Activated CD8-positive, alpha-beta memory T cell treated with anti-CD3 and anti-CD28 coated beads for 24 hours (primary cell): ENCODE measurements at regions not wholly inside any gene's neighbourhood (a gene's known extent, or its start where the extent isn't known, plus 50 kb on each side); places are given as distances from the start of the nearest gene placed in this dataset.

Source experiments
- DNase-seq: peaks from one replicate; pipeline ENCODE4 v3.0.0-alpha.2; 2020

- DNase-seq = no peak
Observed at GRCh38 chr10:8923096-8923495, 868.6 kb downstream of the GATA3 start.

- DNase-seq = no peak
Observed at GRCh38 chr10:8927705-8928104, 873.2 kb downstream of the GATA3 start.

GRCh38 chr10:8946451-8946850 lies 892.0 kb downstream of the GATA3 start:
- DNase-seq = no peak

- DNase-seq = no peak
Observed at GRCh38 chr10:8950978-8951377, 896.5 kb downstream of the GATA3 start.

- DNase-seq = no peak
Observed at GRCh38 chr10:8951440-8952089, 897.1 kb downstream of the GATA3 start.

- no peak for DNase-seq
Observed at GRCh38 chr10:8956400-8956799, 901.9 kb downstream of the GATA3 start.

- DNase-seq = no peak
Observed at GRCh38 chr10:8962249-8962648, 907.8 kb downstream of the GATA3 start.

GRCh38 chr10:8967061-8967460 lies 912.6 kb downstream of the GATA3 start:
- no peak for DNase-seq

- DNase-seq = no peak
Observed at GRCh38 chr10:8969853-8970252, 915.4 kb downstream of the GATA3 start.

GRCh38 chr10:8975535-8975934 lies 921.0 kb downstream of the GATA3 start:
- no peak for DNase-seq

- no peak for DNase-seq
Observed at GRCh38 chr10:8978100-8978499, 923.6 kb downstream of the GATA3 start.

GRCh38 chr10:8979976-8980375 lies 925.5 kb downstream of the GATA3 start:
- no peak for DNase-seq

- DNase-seq = no peak
Observed at GRCh38 chr10:8981277-8981676, 926.8 kb downstream of the GATA3 start.

GRCh38 chr10:8985651-8986050 lies 931.2 kb downstream of the GATA3 start:
- DNase-seq = no peak

GRCh38 chr10:8986975-8987374 lies 932.5 kb downstream of the GATA3 start:
- no peak for DNase-seq

GRCh38 chr10:8987712-8988111 lies 933.2 kb downstream of the GATA3 start:
- DNase-seq = no peak

- DNase-seq = no peak
Observed at GRCh38 chr10:8990280-8990987, 935.9 kb downstream of the GATA3 start.

GRCh38 chr10:8992009-8992408 lies 937.5 kb downstream of the GATA3 start:
- no peak for DNase-seq

- no peak for DNase-seq
Observed at GRCh38 chr10:8993864-8994263, 939.4 kb downstream of the GATA3 start.

GRCh38 chr10:8998751-8999150 lies 944.3 kb downstream of the GATA3 start:
- DNase-seq = no peak

- no peak for DNase-seq
Observed at GRCh38 chr10:9003122-9003521, 948.6 kb downstream of the GATA3 start.

- no peak for DNase-seq
Observed at GRCh38 chr10:9004736-9005135, 950.2 kb downstream of the GATA3 start.

- no peak for DNase-seq
Observed at GRCh38 chr10:9009505-9009904, 955.0 kb downstream of the GATA3 start.

- DNase-seq = no peak
Observed at GRCh38 chr10:9010093-9010492, 955.6 kb downstream of the GATA3 start.
